HCT116 (cell line): ENCODE measurements at regions not wholly inside any gene's neighbourhood (a gene's known extent, or its start where the extent isn't known, plus 50 kb on each side); places are given as distances from the start of the nearest gene placed in this dataset.

Experiments used
- ATAC-seq: fragments of 200-7000 bp; cut with Tn5 transposase; 2 replicates; pipeline ENCODE4 v1.9.1; 2020; ENCODE audit warnings: mild to moderate bottlenecking, moderate library complexity
- BruUV-seq: library from RNA; stranded (reverse); fragments of 400-500 nt; replicated peaks from 2 replicates; lab custom pipeline; 2021; lab: Mats Ljungman, UMichigan
- CTCF ChIA-PET: fragments of 300-600 bp; sonication (Branson Sonifier 250); formaldehyde crosslinking; loops from one replicate; lab custom pipeline; 2021; ENCODE audit warnings: antibody characterized with exemption; lab: Charles Lee
- POLR2A ChIA-PET: fragments of 300-600, 350-600 bp; sonication (Branson Sonifier 250); formaldehyde crosslinking; loops from one replicate; lab custom pipeline; 2021; ENCODE audit warnings: antibody characterized with exemption; lab: Charles Lee
- RAD21 ChIA-PET, 2 experiments: fragments of 300-600 bp; sonication (Branson Sonifier 250); formaldehyde crosslinking; loops; one replicate each; lab custom pipeline; 2023; ENCODE audit warnings: low total read pairs in 2 of 2; ENCODE audit not compliant: uncharacterized antibody in 2 of 2, unreplicated experiment in 2 of 2, low non-redundant PET in 1 of 2; lab: Charles Lee
- DNase-seq: peaks from one replicate; pipeline ENCODE4 v3.0.0-alpha.2; 2010; ENCODE audit warnings: low read depth, low spot score
- H2AFZ ChIP-seq: fragments of 200-600 bp; shearing (Covaris generic), sonication (generic); 2 replicates; pipeline ENCODE4 v1.6.1; 2017; ENCODE audit warnings: low read depth, mixed run types, mixed read lengths, antibody characterized with exemption, low read length; ENCODE audit not compliant: poor library complexity, severe bottlenecking
- H3K27ac ChIP-seq: 2 replicates; pipeline ENCODE4 v1.5.1; 2012; ENCODE audit warnings: low read depth, low read length
- H3K27me3 ChIP-seq: fragments of 200-600 bp; sonication (generic); 2 replicates; pipeline ENCODE4 v1.6.1; 2016; ENCODE audit warnings: mixed run types, low read length, mixed read lengths; ENCODE audit not compliant: insufficient read depth
- H3K36me3 ChIP-seq, 2 experiments: fragments of 200-500 bp in 1 of 2; fragments of 200-600 bp in 1 of 2; sonication (Bioruptor generic) in 1 of 2; sonication (generic) in 1 of 2; 2 replicates each; pipeline versions ENCODE4 v1.5.1 to v1.6.1; 2014 to 2016; ENCODE audit warnings: low read length in 2 of 2, inconsistent platforms in 1 of 2, mixed read lengths in 1 of 2, mixed run types in 1 of 2; ENCODE audit not compliant: insufficient read depth in 2 of 2, control insufficient read depth in 1 of 2
- H3K4me1 ChIP-seq, 2 experiments: fragments of 200-600 bp in 1 of 2; sonication (generic) in 1 of 2; 2 replicates each; pipeline versions ENCODE4 v1.5.1 to v1.6.1; 2012 to 2017; ENCODE audit warnings: low read length in 2 of 2, inconsistent platforms in 1 of 2, mild to moderate bottlenecking in 1 of 2, mixed read lengths in 1 of 2, mixed run types in 1 of 2, moderate library complexity in 1 of 2; ENCODE audit not compliant: insufficient read depth in 2 of 2, control insufficient read depth in 1 of 2
- H3K4me2 ChIP-seq: fragments of 200-600 bp; sonication (generic); 2 replicates; pipeline ENCODE4 v1.6.1; 2017; ENCODE audit warnings: mixed run types, low read length, mixed read lengths
- H3K4me3 ChIP-seq, 2 experiments: fragments of 200-600 bp in 1 of 2; sonication (generic) in 1 of 2; replicated peaks in 1 of 2; 2 replicates each; pipeline ENCODE4 v1.5.1; 2011 to 2016; ENCODE audit warnings: low read length in 2 of 2, control low read depth in 1 of 2, low read depth in 1 of 2, mild to moderate bottlenecking in 1 of 2, mixed read lengths in 1 of 2, mixed run types in 1 of 2
- H3K79me2 ChIP-seq: fragments of 200-600 bp; sonication (generic); 2 replicates; pipeline ENCODE4 v1.6.1; 2017; ENCODE audit warnings: mild to moderate bottlenecking, mixed run types, low read length, moderate library complexity, mixed read lengths; ENCODE audit not compliant: insufficient read depth
- H3K9ac ChIP-seq: fragments of 200-600 bp; sonication (generic); 2 replicates; pipeline ENCODE4 v1.6.1; 2016; ENCODE audit warnings: low read length, mixed read lengths
- H3K9me2 ChIP-seq: fragments of 200-600 bp; sonication (generic), shearing (Covaris generic); 2 replicates; pipeline ENCODE4 v1.6.1; 2017; ENCODE audit warnings: mixed run types, mild to moderate bottlenecking, moderate library complexity; ENCODE audit not compliant: insufficient read depth
- H3K9me3 ChIP-seq, 2 experiments: fragments of 200-500 bp in 1 of 2; fragments of 200-600 bp in 1 of 2; sonication (Bioruptor generic) in 1 of 2; sonication (generic) in 1 of 2; 2 replicates each; pipeline ENCODE4 v1.6.1; 2014 to 2017; ENCODE audit warnings: low read length in 2 of 2, mixed read lengths in 2 of 2, inconsistent platforms in 1 of 2, low read depth in 1 of 2, mild to moderate bottlenecking in 1 of 2, mixed run types in 1 of 2, moderate library complexity in 1 of 2; ENCODE audit not compliant: control insufficient read depth in 1 of 2, insufficient read depth in 1 of 2
- H4K20me1 ChIP-seq: fragments of 200-600 bp; sonication (generic), shearing (Covaris generic); 2 replicates; pipeline ENCODE4 v1.6.1; 2017; ENCODE audit warnings: mixed run types, mild to moderate bottlenecking, moderate library complexity; ENCODE audit not compliant: insufficient read depth
- ATF3 ChIP-seq: IDR thresholded peaks from 2 replicates; pipeline ENCODE4 v1.6.1; 2012
- CEBPB ChIP-seq: IDR thresholded peaks from 2 replicates; pipeline ENCODE4 v1.6.1; 2012; ENCODE audit warnings: low read depth
- EGR1 ChIP-seq: IDR thresholded peaks from 2 replicates; pipeline ENCODE4 v1.6.1; 2012; ENCODE audit warnings: low read depth
- EZH2phosphoT487 ChIP-seq: fragments of 200-600 bp; IDR thresholded peaks from 2 replicates; pipeline ENCODE4 v1.6.1; 2018; ENCODE audit warnings: antibody characterized with exemption, borderline replicate concordance
- JUND ChIP-seq: IDR thresholded peaks from 2 replicates; pipeline ENCODE4 v1.6.1; 2012
- MAX ChIP-seq: IDR thresholded peaks from 2 replicates; pipeline ENCODE4 v1.6.1; 2012
- POLR2A ChIP-seq: IDR thresholded peaks from 2 replicates; pipeline ENCODE4 v1.7.0; 2011; ENCODE audit warnings: borderline replicate concordance; ENCODE audit not compliant: insufficient read depth, insufficient read length; ENCODE audit errors: extremely low read depth
- POLR2AphosphoS5 ChIP-seq: IDR thresholded peaks from 2 replicates; pipeline ENCODE4 v1.6.1; 2011; ENCODE audit warnings: mild to moderate bottlenecking, low read depth, low read length, moderate library complexity
- REST ChIP-seq: IDR thresholded peaks from 2 replicates; pipeline ENCODE4 v1.6.1; 2012; ENCODE audit warnings: low read depth
- SRF ChIP-seq: IDR thresholded peaks from 2 replicates; pipeline ENCODE4 v1.6.1; 2012; ENCODE audit warnings: low read depth
- TCF7L2 ChIP-seq: IDR thresholded peaks from 2 replicates; pipeline ENCODE4 v1.7.0; 2011; ENCODE audit warnings: borderline replicate concordance, inconsistent platforms; ENCODE audit not compliant: insufficient read depth, insufficient read length; ENCODE audit errors: extremely low read depth
- ZFX ChIP-seq: fragments of 450-650 bp; IDR thresholded peaks from 2 replicates; pipeline ENCODE4 v1.6.1; 2017
- ZNF274 ChIP-seq: fragments of 200-500 bp; sonication (Bioruptor generic); IDR thresholded peaks from 2 replicates; pipeline ENCODE4 v1.6.1; 2014; ENCODE audit warnings: mild to moderate bottlenecking, low read depth, low read length, inconsistent platforms
- intact Hi-C: fragments of 100-400 bp; cut with micrococcal nuclease; formaldehyde crosslinking; loops from 2 replicates; pipeline ENCODE4 v1.10.0; 2022

- Histone ChIP-seq H2AFZ (no peak overlapping the region), H3K36me3 (no peaks in the 10 kb centered on the region), H3K4me3 (no peak overlapping the region), H3K79me2 (no peaks in the 10 kb centered on the region), H4K20me1 (no peaks in the 10 kb centered on the region), H3K27ac (no peak overlapping the region), H3K9ac (no peak overlapping the region), H3K4me2 (no peak overlapping the region), H3K4me1 (no peaks in the 10 kb centered on the region), H3K9me3 (no peaks in the 10 kb centered on the region), H3K9me2 (no peaks in the 10 kb centered on the region), H3K27me3 (peaks cover 3% of the 10 kb centered on the region; the same call in 1 of the 2 replicates)
- ChIA-PET CTCF (no interaction called here), POLR2A (no interaction called here), RAD21 (no interaction called here)
- BruUV-seq = no TSS peak
- no peak for ATAC-seq
- intact Hi-C loops = no loop called here
- DNase-seq = no peak
- TF ChIP-seq JUND = no peak
- TF ChIP-seq ZFX = no peak
- no peak for TF ChIP-seq REST
- TF ChIP-seq SRF = no peak
- TF ChIP-seq MAX = no peak
- TF ChIP-seq EZH2phosphoT487 = no peak
- no peak for TF ChIP-seq EGR1
- TF ChIP-seq TCF7L2 = no peak
- TF ChIP-seq POLR2A = no peak
- TF ChIP-seq POLR2AphosphoS5 = no peak
- no peak for TF ChIP-seq ZNF274
- TF ChIP-seq CEBPB = no peak
- no peak for TF ChIP-seq ATF3
These were observed 122.5 kb upstream of the PITRM1 start for GRCh38 chr10:3294919-3295581.
